Hematopoietic multipotent progenitor cell treated with erythropoietin and hydrocortisone succinate and interleukin-3 and kit ligand, for 4 days (in vitro differentiated cells): ENCODE measurements at regions not wholly inside any gene's neighbourhood (a gene's known extent, or its start where the extent isn't known, plus 50 kb on each side); places are given as distances from the start of the nearest gene placed in this dataset.

Experiments
- DNase-seq: peaks from one replicate; pipeline ENCODE4 v3.0.0-alpha.2; 2015

- DNase-seq = no peak
Measured at GRCh38 chr6:168154263-168154917, 75.4 kb upstream of the FRMD1 start.

- no peak for DNase-seq
Measured at GRCh38 chr6:168153553-168153952, 74.5 kb upstream of the FRMD1 start.

- DNase-seq = no peak
Measured at GRCh38 chr6:168152980-168153379, 74.0 kb upstream of the FRMD1 start.

DNA sequence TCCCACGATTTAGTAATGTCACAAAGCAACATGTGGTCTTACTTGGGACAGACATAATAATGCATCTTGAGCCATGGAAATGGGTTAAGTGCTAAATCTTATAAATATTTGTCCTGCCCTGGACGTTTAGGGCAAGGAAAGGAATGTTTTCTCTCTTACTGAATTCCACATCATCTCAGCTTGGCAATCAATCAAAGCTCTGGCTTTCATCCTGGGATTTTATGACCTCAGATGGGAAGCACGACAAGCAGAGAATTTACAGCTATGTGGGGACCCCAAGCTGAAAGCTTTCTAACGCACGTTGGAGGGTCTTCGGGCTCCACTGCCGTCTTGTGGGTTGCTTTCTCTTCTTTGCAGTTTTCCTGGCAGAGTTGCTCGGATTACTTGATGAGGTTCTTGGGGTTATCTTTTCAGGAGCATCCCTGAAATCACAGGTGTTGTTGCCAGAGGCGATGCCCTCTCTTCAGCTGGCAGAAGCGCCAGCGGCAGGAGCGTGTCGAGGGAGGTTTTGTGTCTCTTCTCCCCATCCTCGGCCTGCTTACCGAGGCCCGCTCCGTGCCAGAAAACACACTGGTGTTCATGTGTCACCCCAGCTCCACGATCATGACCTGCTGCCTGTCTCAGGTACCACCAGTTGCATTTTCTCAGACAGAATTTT, 73.4 kb upstream of the FRMD1 start:
- DNase-seq = no peak

GRCh38 chr6:168150551-168151320, 71.7 kb upstream of the FRMD1 start:
- DNase-seq = no peak

- no peak for DNase-seq
Measured at GRCh38 chr6:168149015-168149414, 70.0 kb upstream of the FRMD1 start.

DNA sequence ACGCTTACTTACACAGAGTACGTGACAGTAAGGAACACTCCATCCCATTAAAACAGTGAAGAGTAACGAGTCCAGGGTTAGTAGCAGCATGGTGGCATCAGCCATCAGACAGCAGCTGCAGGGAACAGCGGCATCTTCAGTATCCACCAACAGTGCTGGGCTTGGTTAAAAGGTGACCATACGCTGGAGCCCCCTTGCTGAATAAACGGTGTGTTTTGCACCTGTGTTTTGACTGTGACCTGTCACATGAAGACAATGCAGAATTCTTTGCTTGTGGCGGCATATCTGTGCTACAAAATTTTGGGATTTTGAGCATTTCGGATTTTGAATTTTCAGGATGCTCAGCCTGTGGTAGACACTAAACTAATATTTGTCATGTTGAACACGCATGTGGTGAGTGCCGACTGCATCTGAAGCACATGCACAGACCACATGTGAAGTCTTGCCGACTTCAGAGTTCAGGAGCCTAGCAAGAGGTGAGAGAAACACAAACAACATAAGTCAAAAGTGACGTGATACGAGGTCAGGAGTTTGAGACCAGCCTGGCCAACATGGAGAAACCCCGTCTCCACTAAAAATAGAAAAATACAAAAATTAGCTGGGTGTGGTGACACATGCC, 69.3 kb upstream of the FRMD1 start:
- no peak for DNase-seq

GRCh38 chr6:168147205-168147738, 68.3 kb upstream of the FRMD1 start:
- no peak for DNase-seq

DNA sequence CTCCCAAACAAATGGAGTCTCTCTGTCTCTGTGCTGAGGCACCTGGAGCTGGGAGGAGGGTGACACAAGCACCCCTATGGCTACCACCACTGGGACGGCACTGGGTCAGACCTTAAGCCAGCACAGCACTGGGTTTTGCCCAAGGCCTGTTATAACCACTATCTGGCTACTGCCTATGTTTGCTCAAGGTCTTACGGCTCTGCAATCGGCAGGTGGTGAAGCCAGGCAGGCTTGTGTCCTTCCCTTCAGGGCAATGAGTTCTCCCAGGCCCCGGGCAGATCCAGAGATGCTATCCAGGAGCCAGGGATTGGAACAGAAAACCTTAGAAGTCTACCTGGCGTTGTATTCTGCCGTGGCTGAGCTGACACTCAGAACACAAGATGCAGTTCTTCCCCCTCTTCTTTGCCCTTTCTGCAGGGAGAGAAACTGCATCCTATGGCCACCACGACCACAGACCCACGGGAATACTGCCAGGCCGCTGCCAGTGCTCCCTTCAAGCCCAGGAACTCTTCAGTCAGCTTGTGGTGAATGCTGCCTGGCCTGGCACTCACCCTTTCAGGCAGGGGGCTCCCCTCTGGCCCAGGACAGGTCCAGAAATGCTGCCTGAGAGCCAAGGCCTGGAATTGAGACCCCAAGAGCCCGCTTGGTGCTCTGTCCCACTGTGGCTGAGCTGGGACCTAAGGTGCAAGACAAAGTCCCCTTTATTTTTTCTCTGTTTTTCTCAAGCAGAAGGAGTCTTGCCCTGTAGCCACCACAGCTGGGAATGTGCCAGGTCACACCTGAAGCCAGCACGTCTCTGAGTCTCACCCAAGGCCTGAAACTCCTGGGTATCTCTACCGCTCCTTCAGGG, 67.0 kb upstream of the FRMD1 start:
- DNase-seq = no peak

DNA sequence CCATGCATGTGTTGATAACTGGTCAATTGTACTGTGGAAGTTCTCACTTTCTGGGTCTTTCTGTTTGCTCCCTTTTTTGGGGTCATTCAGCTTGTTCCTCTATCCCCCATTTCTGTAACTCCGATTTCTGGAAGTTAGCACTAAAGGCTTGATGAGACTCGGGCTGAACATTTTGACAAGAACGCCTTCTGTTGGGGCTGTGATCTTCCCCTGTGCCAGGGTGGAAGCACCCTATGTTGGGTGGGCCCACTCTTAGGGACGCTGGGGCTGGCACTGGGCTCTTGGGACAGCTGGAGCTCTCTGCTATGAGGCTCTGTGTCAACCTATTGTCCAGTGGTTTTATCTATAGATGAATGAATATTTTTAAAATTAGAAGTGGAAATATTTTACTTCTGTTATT, 60.1 kb upstream of the FRMD1 start:
- DNase-seq = no peak

- DNase-seq = no peak
Measured at GRCh38 chr6:168138436-168138835, 59.4 kb upstream of the FRMD1 start.

GRCh38 chr6:168137024-168137423, 58.0 kb upstream of the FRMD1 start:
- DNase-seq = no peak

GRCh38 chr6:168136622-168137021, 57.6 kb upstream of the FRMD1 start:
- no peak for DNase-seq

- no peak for DNase-seq
Measured at GRCh38 chr6:168136001-168136400, 57.0 kb upstream of the FRMD1 start.

DNA sequence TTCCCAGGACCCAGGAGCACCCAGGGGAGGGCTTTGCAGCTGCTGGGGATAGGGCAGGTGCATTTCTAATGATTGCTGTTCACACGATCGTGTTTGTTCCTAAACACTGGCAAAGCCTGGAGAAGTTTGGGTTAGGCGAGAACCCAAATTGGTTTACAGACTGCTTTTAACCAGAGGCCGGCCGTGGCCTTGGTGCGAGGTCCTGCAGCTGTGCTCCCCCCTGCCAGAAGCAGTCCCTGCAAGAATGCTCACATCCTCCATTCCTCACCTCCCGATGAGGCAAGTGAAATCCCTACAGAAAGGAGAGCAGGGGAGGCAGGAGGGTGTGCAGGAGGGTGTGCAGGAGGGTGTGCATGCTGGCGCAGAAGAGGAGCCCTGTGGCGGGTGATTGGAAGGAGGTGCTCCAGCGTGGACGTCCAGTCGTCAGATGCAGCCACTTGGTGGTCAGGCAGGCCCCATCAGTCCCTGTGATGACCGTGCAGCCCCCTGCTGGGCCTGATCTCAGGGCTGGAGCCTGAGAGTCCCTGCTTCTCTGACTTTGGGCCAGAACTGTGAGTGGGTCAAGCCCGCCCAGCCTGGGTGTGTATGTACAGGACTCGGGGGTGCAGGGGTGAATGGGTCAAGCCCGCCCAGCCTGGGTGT, 55.7 kb upstream of the FRMD1 start:
- DNase-seq = no peak

DNA sequence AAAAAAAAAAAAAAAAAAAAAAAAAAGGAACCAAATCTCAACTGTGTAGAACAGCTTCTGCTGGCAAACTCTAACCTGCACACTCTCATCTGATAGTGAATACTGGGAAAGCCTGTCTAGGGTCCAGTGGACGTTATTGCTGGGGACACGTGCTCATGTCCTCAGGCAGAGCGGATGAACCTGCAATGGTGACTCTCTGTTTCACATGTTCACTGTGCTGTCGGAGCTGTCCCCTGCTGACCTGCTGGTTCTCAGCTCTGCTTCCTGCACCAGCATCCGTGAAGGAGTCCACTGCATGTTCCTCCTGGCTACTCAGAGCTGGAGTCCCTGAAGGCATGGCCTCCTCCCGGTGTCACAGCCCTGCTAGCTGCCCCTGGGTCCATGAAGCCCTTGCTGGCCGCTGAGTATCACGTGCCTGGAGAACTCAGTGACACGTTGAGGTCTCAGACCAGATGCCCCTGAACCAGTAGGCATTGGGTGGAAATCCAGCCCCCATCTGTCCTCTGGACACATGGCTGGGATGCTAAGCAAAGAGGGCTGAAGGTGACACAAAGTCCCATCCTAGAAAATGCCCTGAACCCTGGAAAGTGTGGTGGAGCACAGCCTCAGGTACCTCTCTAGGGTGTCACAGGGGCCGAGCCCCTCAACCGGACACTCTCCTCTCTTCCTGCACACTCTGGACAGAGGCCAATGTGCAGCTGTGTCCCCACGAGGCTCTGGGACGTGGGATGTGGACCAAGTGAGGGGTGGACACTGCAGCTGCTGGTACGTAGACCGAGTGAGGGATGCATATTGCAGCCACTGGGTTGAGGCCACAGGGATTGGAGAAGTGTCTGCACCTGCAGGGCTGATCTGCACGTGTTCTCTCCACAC, 54.9 kb upstream of the FRMD1 start:
- no peak for DNase-seq

- DNase-seq = no peak
Measured at GRCh38 chr6:168133168-168133561, 54.2 kb upstream of the FRMD1 start.

DNA sequence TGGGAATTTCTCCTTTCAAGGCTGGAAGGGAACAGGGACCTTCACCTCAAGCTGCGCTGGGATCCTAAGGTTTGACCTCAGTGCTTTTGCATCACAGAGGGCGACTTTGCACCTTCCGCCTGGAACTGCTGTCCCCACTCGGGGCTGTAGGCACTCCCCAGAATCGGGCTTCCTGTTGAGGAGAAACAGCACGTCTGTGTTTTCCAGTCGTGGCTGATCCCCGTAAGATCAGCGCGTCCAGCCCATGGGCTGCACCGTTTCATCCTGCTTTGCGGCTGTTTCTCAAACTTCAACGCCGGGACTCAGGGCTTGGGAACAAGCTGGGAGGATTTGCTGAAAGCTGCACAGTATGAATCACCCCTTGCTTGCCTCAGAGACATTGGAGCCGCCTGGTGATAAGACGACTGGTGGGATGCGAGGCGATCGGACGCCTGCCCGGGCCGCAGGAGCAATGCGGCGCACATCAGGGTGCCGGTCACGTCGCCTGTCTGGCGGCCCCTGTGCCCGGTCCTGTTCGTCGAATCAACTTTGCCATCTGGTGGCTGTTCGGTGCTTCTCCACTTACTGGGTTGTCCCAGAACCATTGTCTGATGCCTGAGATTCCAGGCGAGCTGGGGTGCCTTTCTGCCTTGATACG, 53.6 kb upstream of the FRMD1 start:
- DNase-seq = peak; percentile 42

DNA sequence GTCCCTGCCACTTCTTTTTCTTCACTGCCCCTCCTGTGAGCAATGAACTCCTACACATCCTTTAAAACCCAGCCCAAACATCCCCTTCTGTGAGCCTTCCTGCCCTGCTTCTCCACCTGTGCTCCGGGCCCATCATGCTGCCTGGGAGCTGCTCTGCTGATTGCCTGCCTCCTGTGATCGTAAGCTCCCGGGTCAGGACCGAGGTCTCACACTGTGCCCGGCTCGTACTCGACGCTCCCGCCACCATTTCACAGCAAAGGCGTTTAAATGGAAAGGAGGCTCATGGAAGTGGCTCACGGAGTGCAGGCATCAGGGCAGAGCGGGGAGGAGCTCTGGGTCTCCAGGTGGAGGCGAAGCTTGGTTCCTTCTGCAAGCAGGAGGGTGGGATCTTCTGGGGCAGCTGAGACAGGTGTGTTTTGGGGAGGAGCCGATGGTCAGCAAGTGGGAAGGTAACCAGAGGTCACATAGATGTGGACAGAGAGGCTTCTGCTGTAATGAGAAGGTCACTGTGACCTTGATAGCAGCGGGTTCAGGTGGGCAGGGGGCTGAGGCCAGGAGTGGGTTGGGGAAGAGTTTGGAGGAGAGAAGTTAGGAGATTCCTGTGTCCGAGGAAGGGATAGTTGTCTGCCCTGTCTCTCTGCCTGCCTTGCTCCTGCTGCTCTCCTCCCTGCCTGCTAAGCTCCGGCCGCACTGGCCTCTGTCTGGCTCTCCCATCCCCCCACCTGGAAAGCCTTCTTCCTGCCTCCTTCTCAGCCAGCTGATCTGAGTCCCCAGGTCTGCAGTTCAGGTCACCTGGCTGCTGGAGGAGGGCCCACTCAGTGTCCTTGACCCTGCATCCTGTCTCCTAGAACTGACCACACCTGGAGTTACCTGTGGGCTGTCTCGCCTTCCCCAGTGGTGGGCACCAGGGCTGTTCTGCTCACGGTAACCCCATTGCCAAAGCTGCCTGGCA, 52.7 kb upstream of the FRMD1 start:
- DNase-seq = no peak
